ENCODE measurements at regions not wholly inside any gene's neighbourhood (a gene's known extent, or its start where the extent isn't known, plus 50 kb on each side); places are given as distances from the start of the nearest gene placed in this dataset.
"Not testable (repeated sequence)": the region's sequence is repeated elsewhere in the genome, so short reads cannot be mapped to it uniquely, and the experiment has no call there.

DNA sequence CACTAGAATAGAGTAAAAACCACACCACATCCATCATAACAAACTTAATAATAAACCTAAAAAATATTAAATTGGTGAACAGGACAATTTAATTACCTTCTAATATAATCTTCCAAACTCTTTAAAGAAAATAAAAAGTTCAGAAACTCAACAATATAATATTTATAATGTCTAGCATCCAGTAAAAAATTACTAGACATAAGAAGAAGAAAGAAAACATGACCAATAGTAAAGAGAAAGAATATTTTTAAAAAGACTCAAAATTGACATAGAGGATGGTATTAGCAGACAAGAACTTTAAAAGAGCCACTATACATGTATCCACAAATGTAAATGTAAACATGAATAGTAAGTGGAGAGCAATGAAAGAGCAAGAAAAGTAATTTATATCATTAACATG, 388.4 kb downstream of the TFEC start:
- no peak for DNase-seq (ENCODE audit: low spot score)

DNA sequence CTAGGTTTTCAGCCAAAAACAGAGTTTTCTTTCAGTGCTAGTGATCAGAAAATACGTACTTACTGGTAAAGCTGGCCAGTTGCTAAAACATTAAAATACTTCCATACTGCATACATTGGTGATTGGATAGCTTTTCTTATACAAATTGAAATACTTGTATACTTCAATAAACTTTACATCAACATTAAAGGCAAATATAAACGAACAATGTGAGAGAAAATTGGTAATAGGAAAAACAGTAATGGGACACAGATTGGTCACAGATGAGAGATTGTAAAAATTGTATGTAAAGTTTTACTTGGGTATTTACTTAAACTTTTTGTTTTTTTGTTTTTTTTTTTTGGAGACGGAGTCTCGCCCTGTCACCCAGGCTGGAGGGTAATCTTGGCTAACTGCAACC, 391.7 kb downstream of the TFEC start:
- DNase-seq (ENCODE audit: low spot score) = no peak

DNA sequence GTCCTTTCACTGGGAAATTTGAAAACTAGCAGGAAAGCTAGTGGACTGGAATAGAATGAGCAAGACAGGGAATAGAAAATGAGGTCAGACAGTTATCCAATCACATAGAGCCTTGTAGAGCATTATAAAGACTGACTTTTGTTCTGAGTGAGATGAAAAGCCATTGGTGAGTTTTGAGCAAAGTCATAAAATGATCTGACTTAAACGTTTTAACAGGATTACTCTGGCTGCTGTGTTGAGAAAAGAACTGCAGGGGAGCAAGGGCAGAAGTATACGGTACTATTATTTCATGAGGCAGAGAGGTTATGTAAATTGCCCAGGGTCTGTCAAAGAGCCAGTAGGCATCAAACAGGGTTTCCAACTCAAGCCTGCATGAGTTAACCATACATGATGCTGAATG, 393.4 kb downstream of the TFEC start:
- no peak for DNase-seq (ENCODE audit: low spot score)

DNA sequence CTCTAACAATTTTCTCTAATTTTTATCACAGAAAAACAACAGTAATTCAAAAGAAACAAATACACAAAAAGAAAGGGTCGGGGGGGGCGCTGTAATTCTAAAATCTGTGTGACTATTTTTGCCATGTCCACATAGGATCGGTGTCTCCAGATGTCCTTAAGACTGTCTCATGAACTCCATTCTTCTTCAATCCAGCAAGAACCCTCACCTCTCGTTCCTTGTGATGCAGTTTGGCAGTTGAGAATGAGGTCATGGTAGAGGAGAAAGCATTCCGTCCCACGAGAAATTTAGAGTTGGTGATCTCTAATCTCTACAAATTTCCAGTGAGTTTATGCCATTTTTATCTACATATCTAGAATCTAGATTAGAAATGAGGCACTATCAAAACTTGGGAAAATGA, 394.7 kb downstream of the TFEC start:
- DNase-seq (ENCODE audit: low spot score) = no peak

DNA sequence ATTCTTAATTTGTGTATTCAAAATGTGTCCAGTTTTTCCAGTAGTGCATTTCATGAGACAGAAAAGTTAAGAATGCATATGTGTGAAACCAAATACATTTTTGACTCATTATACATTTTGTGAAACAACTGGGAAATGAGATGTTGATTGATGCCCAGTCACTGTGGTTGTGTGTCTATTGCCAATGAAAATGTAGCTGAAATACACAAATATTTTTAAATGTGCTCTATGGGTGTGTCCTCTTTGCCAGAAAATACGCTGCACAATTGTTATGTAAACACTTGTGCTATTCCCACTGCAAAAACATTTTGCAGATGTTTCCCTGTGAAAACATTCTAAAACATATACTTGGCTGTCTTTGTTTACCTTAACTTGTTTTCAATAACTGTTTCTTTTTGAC, 395.2 kb downstream of the TFEC start:
- no peak for DNase-seq (ENCODE audit: low spot score)

DNA sequence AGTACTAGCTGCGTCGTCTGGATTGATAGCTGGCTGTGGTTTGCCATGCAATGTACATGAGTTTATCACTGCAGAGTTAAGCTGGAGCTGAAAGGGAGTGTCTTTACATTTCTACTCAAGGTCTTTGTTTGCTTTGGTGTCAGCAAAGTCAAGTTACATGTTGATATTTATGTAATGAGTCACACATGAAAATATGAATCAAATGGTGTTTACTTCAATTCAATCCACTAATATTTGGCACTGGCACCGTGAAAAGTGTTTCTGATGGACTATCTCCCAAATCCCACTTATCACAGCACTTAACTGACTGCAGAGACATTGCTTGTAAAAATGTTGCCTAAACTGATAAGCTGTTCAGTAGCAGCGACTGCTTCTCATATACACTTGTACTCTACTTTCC, 395.9 kb downstream of the TFEC start:
- DNase-seq (ENCODE audit: low spot score) = no peak

DNA sequence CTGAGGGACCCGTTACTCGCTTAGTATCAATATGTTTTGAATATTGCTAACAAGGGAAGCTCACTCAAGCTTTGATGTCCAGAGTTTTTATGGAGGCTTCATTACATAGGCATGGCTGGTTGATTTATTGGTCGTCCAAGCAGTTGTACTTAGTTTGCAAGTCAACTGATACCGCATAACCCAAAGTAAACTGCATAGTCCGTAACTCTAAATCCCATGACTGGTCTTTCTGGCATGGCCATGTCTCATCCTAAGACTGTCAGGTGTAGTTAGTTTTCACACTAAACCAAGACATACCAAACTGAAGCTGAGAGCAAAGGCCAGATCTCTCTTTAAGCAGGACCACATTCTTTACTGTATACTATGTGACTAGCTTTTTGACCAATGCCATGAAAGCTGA, 397.9 kb downstream of the TFEC start:
- DNase-seq (ENCODE audit: low spot score) = no peak

DNA sequence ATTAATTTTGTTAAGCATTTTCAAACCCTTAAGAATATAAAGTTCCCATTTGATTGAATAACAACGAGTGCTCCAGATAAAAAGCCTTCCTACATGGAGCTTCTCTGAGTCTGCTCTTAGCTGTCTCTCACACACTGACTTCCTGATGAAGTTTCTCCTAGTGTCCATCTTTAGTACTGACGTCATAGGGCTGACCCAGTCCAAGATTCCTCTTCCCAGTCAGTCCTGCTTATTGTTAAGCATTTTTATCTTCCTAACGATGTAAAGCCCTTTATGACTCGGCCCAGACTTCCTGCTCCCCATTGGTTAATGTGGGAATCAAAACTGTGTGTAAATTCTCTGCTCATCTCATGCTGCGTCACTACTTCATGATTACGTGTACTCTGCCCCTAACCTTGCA, 398.8 kb downstream of the TFEC start:
- no peak for DNase-seq (ENCODE audit: low spot score)

DNA sequence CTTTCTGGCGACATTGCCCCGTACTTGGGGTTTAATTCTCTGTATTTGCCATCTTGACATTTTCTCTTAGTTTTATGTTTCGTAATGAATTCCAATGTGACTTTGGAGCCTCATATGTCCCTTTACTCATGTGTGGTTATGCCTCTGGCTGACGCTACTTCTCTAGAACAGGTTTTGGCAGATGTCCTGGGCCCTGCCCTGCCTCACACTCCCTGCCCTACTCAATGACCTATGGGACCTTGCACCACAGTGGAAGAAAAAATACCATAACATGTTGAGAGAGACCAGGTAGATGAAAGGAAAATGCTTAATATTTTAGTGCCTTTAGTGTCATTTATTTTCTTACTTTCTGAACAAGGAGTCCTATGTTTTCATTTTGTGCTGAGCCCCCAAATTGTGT, 400.5 kb downstream of the TFEC start:
- no peak for DNase-seq (ENCODE audit: low spot score)

DNA sequence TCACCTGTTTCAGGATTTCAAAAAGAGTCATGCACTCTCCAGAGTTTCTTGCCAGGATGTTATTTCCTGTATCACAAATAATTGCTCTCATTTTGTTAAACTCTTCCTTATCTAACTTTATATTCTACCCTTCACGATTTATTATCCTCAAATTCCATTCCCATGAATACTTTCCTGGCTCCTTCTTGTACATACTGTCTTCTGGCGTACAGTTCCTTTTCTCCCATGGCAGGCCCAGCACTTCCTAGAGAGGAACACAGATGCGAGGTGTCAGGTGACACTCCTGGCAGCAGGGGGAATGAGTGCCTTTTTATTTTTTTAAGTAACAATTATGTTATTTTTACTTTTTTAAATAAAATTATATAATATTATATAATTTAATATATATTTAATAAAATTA, 411.9 kb downstream of the TFEC start:
- DNase-seq (ENCODE audit: low spot score) = no peak

DNA sequence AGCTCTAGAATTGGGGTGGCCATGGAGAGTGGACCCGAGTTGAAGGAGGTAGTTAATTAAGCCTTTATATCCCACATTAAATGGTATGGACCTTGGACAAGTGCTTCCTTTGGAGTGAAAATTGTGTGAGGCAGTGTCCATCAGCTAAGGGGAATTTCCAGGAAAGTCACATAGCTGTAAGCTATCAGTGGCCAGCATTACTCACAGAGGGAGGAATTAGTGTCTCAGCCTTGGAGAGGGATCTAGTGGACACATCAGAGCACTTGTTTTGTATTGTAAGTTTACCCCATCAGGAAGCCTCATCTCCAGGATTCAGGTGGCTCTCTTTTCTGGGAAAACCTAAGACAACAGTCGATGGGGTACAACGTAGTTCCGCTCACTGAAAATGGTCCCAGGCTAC, 416.7 kb downstream of the TFEC start:
- DNase-seq (ENCODE audit: low spot score) = no peak

DNA sequence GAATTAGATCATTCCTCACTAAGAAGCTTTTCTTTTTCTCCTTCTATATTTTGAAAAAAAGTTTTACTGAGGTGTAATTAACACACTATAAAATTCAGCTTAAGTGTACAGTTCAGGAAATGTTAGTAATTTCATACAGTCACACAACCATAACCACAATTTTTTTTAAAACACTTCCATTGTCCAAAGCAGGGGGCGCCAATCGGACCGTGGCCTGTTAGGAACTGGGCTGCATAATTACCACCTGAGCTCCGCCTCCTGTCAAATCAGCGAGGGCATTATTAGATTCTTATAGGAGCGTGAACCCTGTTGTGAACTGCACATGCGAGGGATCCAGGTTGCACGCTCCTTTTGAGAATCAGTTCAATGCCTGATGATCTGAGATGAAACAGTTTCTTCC, 427.1 kb downstream of the TFEC start:
- no peak for DNase-seq (ENCODE audit: low spot score)

DNA sequence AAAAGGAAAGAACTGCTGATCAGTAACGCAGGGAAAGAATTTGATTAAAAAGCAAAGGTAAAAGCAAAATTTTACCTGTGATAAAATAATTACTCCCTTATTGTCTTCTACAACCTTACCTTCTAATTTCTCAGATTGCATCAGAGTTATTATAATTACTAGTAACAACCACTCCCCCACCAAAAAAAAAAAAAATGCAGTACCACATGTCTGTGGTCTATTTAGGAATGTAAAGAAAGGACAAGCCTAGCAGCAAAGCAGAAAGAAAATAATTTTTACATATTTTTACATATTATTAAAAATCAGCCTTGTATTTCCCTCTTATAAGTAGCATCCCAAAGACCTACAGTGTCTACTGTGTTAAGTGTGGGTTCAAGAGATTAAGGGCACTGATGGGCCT, 430.4 kb downstream of the TFEC start:
- no peak for DNase-seq (ENCODE audit: low spot score)

DNA sequence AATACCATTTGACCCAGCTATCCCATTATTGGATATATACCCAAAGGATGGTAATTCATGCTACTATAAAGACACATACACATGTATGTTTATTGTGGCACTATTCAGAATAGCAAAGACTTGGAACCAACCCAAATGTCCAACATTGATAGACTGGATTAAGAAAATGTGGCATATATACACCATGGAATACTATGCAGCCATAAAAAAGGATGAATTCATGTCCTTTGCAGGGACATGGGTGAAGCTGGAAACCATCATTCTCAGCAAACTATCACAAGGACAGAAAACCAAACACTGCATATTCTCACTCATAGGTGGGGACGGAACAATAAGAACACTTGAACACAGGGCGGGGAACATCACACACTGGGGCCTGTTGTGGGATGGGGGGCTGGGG, 431.4 kb downstream of the TFEC start:
- not testable (repeated sequence) for DNase-seq (ENCODE audit: low spot score)

DNA sequence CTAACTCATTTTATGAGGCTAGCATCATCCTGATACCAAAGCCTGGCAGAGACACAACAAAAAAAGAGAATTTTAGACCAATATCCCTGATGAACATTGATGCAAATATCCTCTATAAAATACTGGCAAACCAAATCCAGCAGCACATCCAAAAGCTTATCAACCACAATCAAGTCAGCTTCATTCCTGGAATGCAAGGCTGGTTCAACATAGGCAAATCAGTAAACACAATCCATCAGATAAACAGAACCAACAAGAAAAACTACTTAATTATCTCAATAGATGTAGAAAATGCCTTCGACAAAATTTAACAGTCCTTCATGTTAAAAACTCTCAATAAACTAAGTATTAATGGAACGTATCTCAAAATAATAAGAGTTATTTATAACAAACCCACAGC, 433.3 kb downstream of the TFEC start:
- not testable (repeated sequence) for DNase-seq (ENCODE audit: low spot score)

DNA sequence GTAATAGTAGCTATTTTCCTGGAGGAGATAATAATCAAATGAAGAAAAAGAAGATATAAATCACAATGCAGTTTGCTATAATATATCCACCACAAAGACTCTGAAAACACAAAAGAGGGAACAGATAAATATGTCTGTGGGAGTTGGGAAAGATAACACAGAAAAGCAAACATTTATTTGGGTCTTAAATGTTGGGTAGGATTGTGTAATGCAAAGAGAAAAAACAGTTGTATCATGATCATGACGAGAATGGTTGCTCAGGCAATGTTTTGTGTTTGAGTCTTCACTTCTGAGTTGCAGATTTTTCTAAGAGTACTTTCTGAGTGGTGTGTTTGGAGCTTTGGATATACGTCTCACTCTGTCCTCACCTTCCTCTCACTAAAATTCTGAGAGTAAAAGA, 437.5 kb downstream of the TFEC start:
- DNase-seq (ENCODE audit: low spot score) = no peak

DNA sequence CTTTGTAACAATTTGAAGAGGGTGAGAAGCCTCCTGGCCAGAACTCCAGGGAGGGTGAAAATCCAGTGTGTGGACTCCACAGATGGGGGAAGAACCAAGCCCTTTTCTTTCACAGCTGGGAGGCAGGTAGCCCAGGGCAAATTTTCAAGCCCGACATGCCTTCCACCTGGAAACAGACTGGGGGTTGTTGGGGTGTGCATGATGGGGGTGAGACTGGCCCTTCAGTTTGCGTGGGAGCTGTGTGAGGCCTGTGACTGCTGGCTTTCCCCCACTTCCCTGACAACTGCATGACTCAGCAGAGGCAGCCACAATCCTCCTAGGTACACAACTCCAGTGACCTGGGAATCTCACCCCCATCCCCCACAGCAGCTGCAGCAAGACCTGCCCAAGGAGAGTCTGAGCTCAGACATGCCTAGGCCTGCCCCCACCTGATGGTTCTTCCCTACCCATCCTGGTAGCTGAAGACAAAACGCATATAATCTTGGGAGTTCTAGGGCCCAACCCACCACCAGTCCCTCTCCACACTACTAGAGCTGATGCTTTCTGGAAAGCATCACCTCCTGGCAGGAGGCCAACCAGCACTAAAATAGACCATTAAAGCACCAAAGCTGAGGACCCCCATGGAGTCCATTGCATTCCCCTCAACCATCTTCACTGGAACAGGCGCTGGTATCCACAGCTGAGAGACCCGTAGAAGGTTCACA, 445.4 kb downstream of the TFEC start:
- no peak for DNase-seq (ENCODE audit: low spot score)

DNA sequence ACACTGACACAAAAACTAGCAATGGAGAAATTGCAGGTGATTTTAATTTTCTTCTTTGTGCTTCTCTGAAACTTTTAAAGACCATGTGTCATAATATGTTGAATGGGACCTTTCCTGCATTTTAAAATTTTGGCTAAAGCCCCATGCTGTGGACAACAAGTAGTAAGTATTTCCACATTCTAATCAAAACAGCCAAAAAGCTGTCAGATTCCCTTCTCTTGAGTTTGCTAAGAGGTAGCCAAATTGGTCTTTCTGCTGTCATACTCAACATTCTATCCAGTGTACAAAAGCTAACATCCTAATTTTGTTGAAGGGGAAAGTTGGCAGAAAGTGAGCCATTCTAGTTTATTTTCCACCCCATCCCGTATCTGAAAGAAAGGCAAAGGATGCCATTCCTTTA, 447.6 kb downstream of the TFEC start:
- no peak for DNase-seq (ENCODE audit: low spot score)

DNA sequence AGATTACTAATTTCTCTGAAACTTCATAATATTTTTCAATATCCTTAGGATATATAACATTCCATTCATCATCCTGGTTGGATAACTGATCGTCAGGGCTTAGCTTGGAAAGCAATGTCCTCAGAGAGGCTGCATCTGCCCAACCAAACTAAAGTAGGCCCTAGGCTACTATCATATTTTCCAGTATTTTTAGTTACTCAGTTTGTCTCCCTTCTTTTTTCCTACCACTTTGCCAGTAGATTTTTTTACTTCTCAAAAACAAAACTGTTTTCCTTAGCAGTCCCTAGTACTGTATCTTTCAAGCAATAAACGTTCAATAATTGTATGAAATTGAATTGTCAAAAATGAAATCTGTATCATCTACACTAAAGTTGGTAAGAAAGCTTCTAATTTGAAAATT, 452.0 kb downstream of the TFEC start:
- DNase-seq (ENCODE audit: low spot score) = no peak

DNA sequence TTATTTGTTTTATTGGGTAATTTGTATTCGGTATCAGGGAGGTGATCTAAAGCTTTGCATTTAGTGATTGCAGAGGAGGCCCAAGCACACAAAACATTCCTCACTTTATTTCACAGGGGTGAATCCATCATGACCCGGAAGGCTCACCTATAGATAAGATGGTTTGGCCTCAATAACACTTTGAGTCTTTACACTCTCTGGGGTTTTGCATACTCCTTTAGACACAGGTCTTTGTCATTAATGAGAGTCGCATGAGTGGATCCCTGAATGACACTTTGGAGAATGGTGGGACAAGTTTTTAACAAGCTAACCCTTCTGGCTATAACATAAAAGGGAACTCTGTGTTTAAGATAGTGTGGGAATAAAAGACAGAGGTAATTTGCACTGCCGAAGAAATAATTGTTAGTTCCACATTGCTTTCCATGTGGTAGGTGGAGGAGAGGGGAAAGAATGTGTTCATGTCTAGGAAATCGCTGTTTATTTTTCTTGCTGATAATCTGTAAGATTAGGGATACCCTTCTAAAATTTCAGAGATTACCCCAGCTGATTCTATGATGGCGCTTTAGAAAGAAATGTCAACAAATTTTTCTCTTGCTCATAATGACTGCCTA, 455.8 kb downstream of the TFEC start:
- DNase-seq (ENCODE audit: low spot score) = no peak

DNA sequence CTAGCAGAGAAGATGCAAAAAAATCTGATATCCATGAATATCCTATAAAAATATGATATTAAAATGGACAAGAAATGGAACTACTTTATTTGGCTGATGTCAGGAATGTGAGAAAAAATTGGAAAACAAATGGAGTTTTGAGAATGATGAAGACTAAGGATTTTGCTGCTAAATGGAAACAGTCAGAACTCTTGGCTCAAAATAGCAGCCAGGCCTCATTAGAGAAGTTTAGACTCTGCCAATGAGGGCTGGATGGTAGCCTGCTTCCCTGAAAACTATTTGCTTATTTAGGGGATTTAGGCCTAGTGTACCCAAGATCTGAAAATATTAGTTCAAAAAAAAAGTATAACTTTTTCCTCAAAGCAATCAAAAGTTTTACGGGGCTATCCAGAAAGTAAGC, 458.5 kb downstream of the TFEC start:
- DNase-seq (ENCODE audit: low spot score) = no peak

DNA sequence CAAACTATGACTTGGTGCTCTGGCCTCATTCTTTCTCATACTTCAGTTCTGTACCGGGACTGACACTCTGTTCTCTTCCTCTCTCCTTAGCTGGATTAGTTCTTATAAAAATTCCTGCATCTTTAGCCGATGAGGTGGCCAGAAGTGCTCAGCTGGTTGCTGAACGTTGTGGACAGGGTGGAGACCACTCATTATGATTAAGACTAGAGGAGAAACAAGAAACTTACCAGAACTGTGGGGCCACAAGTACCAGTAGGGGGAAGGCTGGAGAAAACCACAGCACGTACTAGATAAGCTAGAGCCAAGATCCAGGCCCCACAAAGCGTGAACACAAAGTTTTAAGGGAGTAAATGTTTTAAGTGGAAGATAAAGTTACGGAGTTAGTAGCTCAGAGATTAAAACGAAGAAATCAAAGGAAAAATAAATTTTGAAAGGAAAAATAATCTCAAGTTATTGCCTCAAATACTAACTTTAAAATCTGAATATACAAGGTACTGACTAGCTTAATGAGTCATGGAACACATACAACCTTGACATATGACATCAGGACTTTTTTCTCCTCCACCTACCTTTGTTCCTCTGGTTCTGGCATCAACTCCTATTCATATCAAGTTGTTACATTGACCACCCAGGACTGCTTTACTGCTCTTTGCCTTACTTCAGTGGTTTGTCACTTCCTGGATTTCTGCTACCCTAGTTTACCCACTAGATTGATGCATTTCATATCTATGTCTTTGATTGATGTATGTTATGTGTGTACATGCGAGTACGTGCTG, 469.0 kb downstream of the TFEC start:
- DNase-seq (ENCODE audit: low spot score) = no peak

DNA sequence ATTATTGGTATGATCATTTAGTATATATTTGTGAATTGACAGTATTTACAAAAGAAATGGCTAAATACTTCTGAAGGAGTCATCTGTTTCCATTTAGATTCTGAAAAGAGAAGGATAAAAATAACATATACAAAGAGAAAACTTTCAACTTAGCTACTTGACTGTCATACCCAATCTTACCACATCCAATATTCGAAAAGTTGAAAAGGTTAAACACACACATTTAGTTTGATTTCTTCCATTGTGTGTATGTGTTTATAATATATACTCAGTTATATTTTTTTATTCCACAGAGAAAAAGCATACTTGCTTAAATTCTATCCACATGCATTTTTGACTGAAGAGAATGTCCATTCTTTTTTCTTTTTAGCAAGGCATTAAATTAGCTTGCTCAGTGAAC, 470.7 kb downstream of the TFEC start:
- DNase-seq (ENCODE audit: low spot score) = no peak

DNA sequence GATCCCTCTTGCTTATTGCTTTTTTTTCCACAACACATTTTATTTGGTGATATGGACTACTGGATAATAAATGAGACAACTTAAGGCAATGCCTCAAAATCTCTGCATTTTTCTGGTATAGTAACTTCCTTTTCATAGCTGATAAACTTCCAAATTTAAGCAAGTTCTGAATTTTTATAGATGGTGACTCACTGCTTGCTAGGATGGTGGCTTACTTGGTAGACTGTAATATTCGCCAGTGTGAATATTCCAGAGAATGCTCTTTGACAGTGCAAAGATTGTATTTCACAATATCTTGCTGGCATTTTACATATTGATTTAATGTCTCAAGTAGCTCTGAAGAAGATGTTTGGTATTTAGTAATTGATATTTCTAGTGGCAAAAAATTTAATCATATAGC, 472.4 kb downstream of the TFEC start:
- DNase-seq (ENCODE audit: low spot score) = no peak
